ENCODE measurements at regions not wholly inside any gene's neighbourhood (a gene's known extent, or its start where the extent isn't known, plus 50 kb on each side); places are given as distances from the start of the nearest gene placed in this dataset.
"Not testable (repeated sequence)": the region's sequence is repeated elsewhere in the genome, so short reads cannot be mapped to it uniquely, and the experiment has no call there.

DNA sequence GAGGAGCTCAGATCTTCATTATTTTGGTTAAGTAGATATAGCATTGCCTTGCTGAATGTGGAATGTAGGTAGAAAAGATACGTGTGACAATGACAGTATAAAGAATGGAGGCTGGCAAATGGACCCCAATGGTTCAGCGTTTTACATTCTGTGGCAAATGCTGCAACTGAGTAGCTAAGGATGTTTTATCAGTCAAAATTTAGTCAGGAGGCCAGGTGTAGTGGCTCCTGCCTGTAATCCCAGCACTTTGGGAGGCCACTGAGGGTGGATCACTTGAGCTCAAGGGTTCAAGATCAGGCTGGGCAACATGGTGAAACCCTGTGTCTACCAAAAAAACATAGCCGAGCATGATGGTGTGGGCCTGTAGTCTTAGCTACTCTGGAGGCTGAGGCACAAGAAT, 120.5 kb upstream of the GHITM start:
- ATAC-seq (no peak), DNase-seq (no peak)
- no peak overlapping the region for H3K27ac ChIP-seq (ENCODE audit: low read length)
- intact Hi-C loops (cut with micrococcal nuclease), result no loop called here
- POLR2A ChIA-PET (ENCODE audit: unreplicated experiment), result no interaction called here
- CTCF ChIA-PET, result no interaction called here
- no peaks in the 10 kb centered on the region for H3K36me3 ChIP-seq (ENCODE audit: low read depth, low read length)
- no peaks in the 10 kb centered on the region for H3K4me1 ChIP-seq (ENCODE audit: insufficient read depth, low read length)
- H3K4me3 ChIP-seq (ENCODE audit: low read length), result no peak overlapping the region
- no peak overlapping the region for H3K9ac ChIP-seq (ENCODE audit: low read length)
- no peak overlapping the region for H3K4me2 ChIP-seq (ENCODE audit: low read length)
- no peaks in the 10 kb centered on the region for H3K9me3 ChIP-seq (ENCODE audit: low read length)
- H3K9me2 ChIP-seq (replicated peaks; ENCODE audit: low read length), result no peaks in the 10 kb centered on the region
- H2AFZ ChIP-seq (ENCODE audit: low read length), result no peak overlapping the region
- no peaks in the 10 kb centered on the region for H4K20me1 ChIP-seq (ENCODE audit: low read length)
- H3K27me3 ChIP-seq (ENCODE audit: low read length), result no peaks in the 10 kb centered on the region
- no peaks in the 10 kb centered on the region for H3K79me2 ChIP-seq (ENCODE audit: low read length)
- no TSS peak for BruUV-seq (replicated peaks)
- H3F3A ChIP-seq (ENCODE audit: low read length, unreplicated experiment), result no peaks in the 10 kb centered on the region
- TF ChIP-seq EZH2 (IDR thresholded peaks at IDR 0.05; ENCODE audit: low read length, unreplicated experiment) (no peak), EZH2phosphoT487 (IDR thresholded peaks at IDR 0.05; ENCODE audit: borderline replicate concordance, low read length) (no peak)
- TF ChIP-seq, protein P1, sequence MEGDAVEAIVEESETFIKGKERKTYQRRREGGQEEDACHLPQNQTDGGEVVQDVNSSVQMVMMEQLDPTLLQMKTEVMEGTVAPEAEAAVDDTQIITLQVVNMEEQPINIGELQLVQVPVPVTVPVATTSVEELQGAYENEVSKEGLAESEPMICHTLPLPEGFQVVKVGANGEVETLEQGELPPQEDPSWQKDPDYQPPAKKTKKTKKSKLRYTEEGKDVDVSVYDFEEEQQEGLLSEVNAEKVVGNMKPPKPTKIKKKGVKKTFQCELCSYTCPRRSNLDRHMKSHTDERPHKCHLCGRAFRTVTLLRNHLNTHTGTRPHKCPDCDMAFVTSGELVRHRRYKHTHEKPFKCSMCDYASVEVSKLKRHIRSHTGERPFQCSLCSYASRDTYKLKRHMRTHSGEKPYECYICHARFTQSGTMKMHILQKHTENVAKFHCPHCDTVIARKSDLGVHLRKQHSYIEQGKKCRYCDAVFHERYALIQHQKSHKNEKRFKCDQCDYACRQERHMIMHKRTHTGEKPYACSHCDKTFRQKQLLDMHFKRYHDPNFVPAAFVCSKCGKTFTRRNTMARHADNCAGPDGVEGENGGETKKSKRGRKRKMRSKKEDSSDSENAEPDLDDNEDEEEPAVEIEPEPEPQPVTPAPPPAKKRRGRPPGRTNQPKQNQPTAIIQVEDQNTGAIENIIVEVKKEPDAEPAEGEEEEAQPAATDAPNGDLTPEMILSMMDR (conservative IDR thresholded peaks at IDR 0.05; ENCODE audit: low read depth, low read length), result no peak

DNA sequence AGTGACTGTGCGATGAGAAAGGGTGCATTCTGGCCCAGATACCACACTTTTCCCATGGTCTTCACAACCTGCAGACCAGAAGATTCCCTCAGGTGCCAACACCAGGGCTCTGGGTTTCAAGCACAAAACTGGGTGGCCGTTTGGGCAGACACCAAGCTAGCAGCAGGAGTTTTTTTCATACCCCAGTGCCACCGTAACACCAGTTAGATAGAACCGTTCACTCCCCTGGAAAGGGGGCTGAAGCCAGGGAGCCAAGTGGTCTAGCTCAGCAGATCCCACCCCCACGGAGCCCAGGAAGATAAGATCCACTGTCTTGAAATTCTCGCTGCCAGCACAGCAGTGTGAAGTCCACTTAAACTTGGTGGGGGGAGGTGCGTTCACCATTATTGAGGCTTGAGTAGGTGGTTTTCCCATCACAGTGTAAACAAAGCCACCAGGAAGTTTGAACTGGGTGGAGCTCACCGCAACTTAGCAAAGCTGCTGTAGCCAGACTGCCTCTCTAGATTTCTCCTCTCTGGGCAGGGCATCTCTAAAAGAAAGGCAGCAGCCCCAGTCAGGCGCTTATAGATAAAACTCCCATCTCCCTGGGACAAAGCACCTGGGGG, 119.4 kb upstream of the GHITM start:
- POLR2A ChIA-PET (ENCODE audit: unreplicated experiment); H3K36me3 ChIP-seq (ENCODE audit: low read depth, low read length); H3K27ac ChIP-seq (ENCODE audit: low read length); H4K20me1 ChIP-seq (ENCODE audit: low read length); H3K9me2 ChIP-seq (replicated peaks; ENCODE audit: low read length); H3K9ac ChIP-seq (ENCODE audit: low read length); H3K9me3 ChIP-seq (ENCODE audit: low read length); H3K4me1 ChIP-seq (ENCODE audit: insufficient read depth, low read length); BruUV-seq (replicated peaks); H3K4me2 ChIP-seq (ENCODE audit: low read length); H3K79me2 ChIP-seq (ENCODE audit: low read length); H3K27me3 ChIP-seq (ENCODE audit: low read length); DNase-seq; H3K4me3 ChIP-seq (ENCODE audit: low read length); ATAC-seq; intact Hi-C loops (cut with micrococcal nuclease); H3F3A ChIP-seq (ENCODE audit: low read length, unreplicated experiment); CTCF ChIA-PET; H2AFZ ChIP-seq (ENCODE audit: low read length): not testable (repeated sequence)

DNA sequence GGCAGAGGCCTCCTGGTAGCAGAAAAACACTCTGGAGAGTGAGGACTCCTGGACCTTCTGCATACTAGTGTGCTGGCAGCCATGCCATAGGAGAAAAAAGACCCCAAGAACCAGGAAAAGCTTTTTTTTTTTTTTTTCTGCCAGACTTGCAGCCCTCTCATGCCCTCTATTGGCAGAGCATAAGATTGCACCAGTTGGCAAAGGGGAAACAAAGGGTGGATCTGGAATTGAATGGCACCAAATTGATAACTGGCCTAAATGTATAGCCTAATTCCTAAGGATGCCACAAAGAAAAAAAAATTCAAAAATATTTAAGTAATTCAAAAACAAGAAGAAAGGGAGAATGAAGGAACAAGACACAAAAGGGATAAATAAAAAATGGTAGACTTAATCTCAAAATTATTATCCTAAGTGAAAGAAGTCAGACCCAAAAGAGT, 112.5 kb upstream of the GHITM start:
- Histone ChIP-seq H3K4me1 (ENCODE audit: insufficient read depth, low read length) (no peaks in the 10 kb centered on the region), H2AFZ (ENCODE audit: low read length) (no peak overlapping the region), H3K79me2 (ENCODE audit: low read length) (no peaks in the 10 kb centered on the region), H3K27ac (ENCODE audit: low read length) (no peak overlapping the region), H3K9me3 (ENCODE audit: low read length) (no peaks in the 10 kb centered on the region), H3K36me3 (ENCODE audit: low read depth, low read length) (no peaks in the 10 kb centered on the region), H4K20me1 (ENCODE audit: low read length) (no peaks in the 10 kb centered on the region), H3F3A (ENCODE audit: low read length, unreplicated experiment) (no peaks in the 10 kb centered on the region), H3K9ac (ENCODE audit: low read length) (no peak overlapping the region), H3K9me2 (replicated peaks; ENCODE audit: low read length) (no peaks in the 10 kb centered on the region), H3K4me2 (ENCODE audit: low read length) (no peak overlapping the region), H3K4me3 (ENCODE audit: low read length) (no peak overlapping the region), H3K27me3 (ENCODE audit: low read length) (no peaks in the 10 kb centered on the region)
- TF ChIP-seq EZH2phosphoT487 (IDR thresholded peaks at IDR 0.05; ENCODE audit: borderline replicate concordance, low read length), result no peak
- TF ChIP-seq, protein P1 (conservative IDR thresholded peaks at IDR 0.05; ENCODE audit: low read depth, low read length), result peak; percentile 63
- intact Hi-C loops (cut with micrococcal nuclease), result no loop called here
- no peak for ATAC-seq
- CTCF ChIA-PET, result interaction anchor here (0.6 kb wide), 3 partner anchors 52 to 1059 kb away, joined by 3 to 5 read pairs (median 3); no protein-coding TSS in a partner anchor
- POLR2A ChIA-PET (ENCODE audit: unreplicated experiment), result no interaction called here
- peak; percentile 20 for DNase-seq
- BruUV-seq (replicated peaks), result no TSS peak

Data from PC-3 (cell line).